Upper lobe of left lung (tissue), 6 donors: ENCODE measurements at regions not wholly inside any gene's neighbourhood (a gene's known extent, or its start where the extent isn't known, plus 50 kb on each side); places are given as distances from the start of the nearest gene placed in this dataset.

ENCODE experiments used
- ATAC-seq, 2 donors: fragments of 200-7000 bp; cut with Tn5 transposase; one replicate each; pipeline ENCODE4 v1.9.1; 2022; ENCODE audit warnings: mild to moderate bottlenecking in 2 of 2, moderate library complexity in 2 of 2; ENCODE audit not compliant: low FRiP score in 2 of 2
- DNase-seq, 2 donors: peaks; one replicate each; pipeline ENCODE4 v3.0.0-alpha.2; 2019 to 2020
- H3K27ac ChIP-seq, 4 donors: fragments of 200-600 bp; sonication (generic); one replicate each; pipeline ENCODE4 v1.5.1; 2016 to 2019
- H3K27me3 ChIP-seq, 4 donors: fragments of 200-600 bp; sonication (generic); one replicate each; pipeline ENCODE4 v1.5.1; 2017 to 2019
- H3K36me3 ChIP-seq, 4 donors: fragments of 200-600 bp; sonication (generic); one replicate each; pipeline ENCODE4 v1.5.1; 2016 to 2019
- H3K4me1 ChIP-seq, 4 donors: fragments of 200-600 bp; sonication (generic); one replicate each; pipeline ENCODE4 v1.5.1; 2018 to 2019
- H3K4me3 ChIP-seq, 4 donors: fragments of 200-600 bp; sonication (generic); one replicate each; pipeline ENCODE4 v1.5.1; 2017 to 2019; ENCODE audit warnings: mild to moderate bottlenecking in 2 of 4, moderate library complexity in 1 of 4
- H3K9me3 ChIP-seq, 4 donors: fragments of 200-600 bp; sonication (generic); one replicate each; pipeline ENCODE4 v1.5.1; 2018 to 2019
- EP300 ChIP-seq, 4 donors: sonication (generic); formaldehyde crosslinking; IDR thresholded peaks; one replicate each; pipeline ENCODE4 v1.5.1; 2017; ENCODE audit warnings: antibody characterized with exemption in 4 of 4, control low read depth in 2 of 4
- POLR2A ChIP-seq, 4 donors: fragments of 450-650 bp; IDR thresholded peaks; one replicate each; pipeline ENCODE4 v1.5.1; 2016 to 2017; ENCODE audit warnings: antibody characterized with exemption in 4 of 4, mild to moderate bottlenecking in 2 of 4
- POLR2AphosphoS5 ChIP-seq, 2 donors: sonication (generic); formaldehyde crosslinking; IDR thresholded peaks; one replicate each; pipeline ENCODE4 v1.5.1; 2017; ENCODE audit warnings: antibody characterized with exemption in 2 of 2
- WGBS, 2 donors: methylation state at CpG; one replicate each; pipeline ENCODE4 v1.1.5; 2017 to 2018; 5-methylcytosine and 5-hydroxymethylcytosine counted together
- TF ChIP-seq, protein P1 (sequence below), 6 experiments: fragments of 450-650 bp in 4 of 6; fragments of 200-600 bp in 2 of 6; sonication (generic) in 2 of 6; IDR thresholded peaks; one replicate each; pipeline ENCODE4 v1.5.1; 2016 to 2019; ENCODE audit warnings: antibody characterized with exemption in 6 of 6
- donor health status: DM: no; HTN: no; CAD: no; lungs with moderate emphysema.
- donor health status: DM: no; HTN: yes; CAD: no; lungs with severe emphysema.

DNA sequence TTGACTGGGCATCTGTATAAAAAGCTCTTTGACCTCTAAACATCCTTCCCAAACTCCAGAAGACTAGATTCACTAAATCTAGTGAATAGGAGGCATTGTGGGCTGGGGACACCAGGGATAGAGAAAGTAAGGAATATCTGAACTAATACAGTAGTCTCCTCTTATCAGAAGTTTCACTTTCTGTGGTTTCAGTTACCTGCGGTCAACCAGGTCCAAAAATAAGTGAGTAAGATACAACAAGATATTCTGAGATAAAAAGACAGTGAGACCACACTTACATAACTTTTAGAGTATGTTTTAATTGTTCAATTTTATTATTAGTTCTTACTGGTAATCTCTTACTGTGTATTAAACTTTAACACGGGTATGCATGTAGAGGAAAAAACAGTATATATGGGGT, 376.5 kb downstream of the HNRNPD start:
- DNase-seq = no peak
- 84 to 94% methylated on average over 2 of the region's 2 CpGs for WGBS, 2 donors
- H3K9me3 ChIP-seq = peaks cover 0 to 7% (median 2%) of the 10 kb centered on the region in 4 donors
- no peaks in the 10 kb centered on the region for H3K4me1 ChIP-seq
- TF ChIP-seq POLR2A (IDR thresholded peaks at IDR 0.05) (no peak), POLR2AphosphoS5 (IDR thresholded peaks at IDR 0.05) (no peak), EP300 (IDR thresholded peaks at IDR 0.05) (no peak)
- TF ChIP-seq, protein P1, sequence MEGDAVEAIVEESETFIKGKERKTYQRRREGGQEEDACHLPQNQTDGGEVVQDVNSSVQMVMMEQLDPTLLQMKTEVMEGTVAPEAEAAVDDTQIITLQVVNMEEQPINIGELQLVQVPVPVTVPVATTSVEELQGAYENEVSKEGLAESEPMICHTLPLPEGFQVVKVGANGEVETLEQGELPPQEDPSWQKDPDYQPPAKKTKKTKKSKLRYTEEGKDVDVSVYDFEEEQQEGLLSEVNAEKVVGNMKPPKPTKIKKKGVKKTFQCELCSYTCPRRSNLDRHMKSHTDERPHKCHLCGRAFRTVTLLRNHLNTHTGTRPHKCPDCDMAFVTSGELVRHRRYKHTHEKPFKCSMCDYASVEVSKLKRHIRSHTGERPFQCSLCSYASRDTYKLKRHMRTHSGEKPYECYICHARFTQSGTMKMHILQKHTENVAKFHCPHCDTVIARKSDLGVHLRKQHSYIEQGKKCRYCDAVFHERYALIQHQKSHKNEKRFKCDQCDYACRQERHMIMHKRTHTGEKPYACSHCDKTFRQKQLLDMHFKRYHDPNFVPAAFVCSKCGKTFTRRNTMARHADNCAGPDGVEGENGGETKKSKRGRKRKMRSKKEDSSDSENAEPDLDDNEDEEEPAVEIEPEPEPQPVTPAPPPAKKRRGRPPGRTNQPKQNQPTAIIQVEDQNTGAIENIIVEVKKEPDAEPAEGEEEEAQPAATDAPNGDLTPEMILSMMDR (IDR thresholded peaks at IDR 0.05) = no peak
- no peak for ATAC-seq
- no peaks in the 10 kb centered on the region for H3K36me3 ChIP-seq
- no peak overlapping the region for H3K27ac ChIP-seq
- no peak overlapping the region for H3K4me3 ChIP-seq
- H3K27me3 ChIP-seq = no peaks in the 10 kb centered on the region

DNA sequence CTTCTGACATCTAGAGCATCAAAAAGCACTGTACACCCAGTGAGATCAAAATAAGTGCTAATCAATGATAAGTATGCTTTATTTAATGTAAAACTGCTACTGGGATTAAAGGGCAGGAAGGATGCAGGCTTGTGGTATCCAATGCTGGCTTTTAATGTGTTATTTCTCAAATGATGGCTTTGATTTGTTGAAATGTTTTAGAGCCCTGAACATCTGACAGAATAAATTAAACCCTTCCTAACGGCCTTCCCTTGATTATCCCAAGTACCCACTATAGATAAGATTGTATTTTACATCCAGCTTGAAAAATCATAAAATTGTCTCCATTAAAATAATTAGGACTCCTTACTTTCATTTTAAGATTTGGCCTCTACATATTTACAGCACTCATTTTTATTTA, 382.9 kb downstream of the HNRNPD start:
- no peak for DNase-seq

DNA sequence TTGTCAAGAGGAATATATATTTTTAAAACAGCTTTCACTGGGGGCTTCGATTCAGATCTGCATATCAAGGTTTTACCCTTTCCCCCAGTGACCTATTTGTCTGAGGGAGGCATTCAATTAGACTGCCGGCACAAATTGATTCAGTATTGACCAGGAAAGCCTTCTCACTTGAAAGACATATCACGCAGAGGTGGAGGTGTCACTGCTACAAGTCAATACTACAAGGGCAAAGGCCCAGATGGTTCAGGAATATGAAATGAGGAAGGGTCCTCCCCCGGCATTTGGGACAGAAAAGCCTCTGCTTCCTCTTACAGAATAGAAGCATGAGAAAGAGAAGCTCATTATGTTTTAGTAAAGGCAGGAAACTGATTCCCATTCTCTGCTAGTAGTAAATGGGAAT, 383.6 kb downstream of the HNRNPD start:
- no peak overlapping the region for H3K4me3 ChIP-seq
- ATAC-seq (no peak), DNase-seq (no peak)
- TF ChIP-seq POLR2AphosphoS5 (IDR thresholded peaks at IDR 0.05) (no peak), POLR2A (IDR thresholded peaks at IDR 0.05) (no peak), EP300 (IDR thresholded peaks at IDR 0.05) (no peak)
- TF ChIP-seq, protein P1 (IDR thresholded peaks at IDR 0.05) = no peak
- no peak overlapping the region for H3K27ac ChIP-seq
- H3K27me3 ChIP-seq = no peaks in the 10 kb centered on the region
- H3K9me3 ChIP-seq = no peaks in the 10 kb centered on the region
- WGBS, 2 donors = 55 to 63% methylated on average over 4 of the region's 4 CpGs
- H3K36me3 ChIP-seq = no peaks in the 10 kb centered on the region
- no peaks in the 10 kb centered on the region for H3K4me1 ChIP-seq

More for the DNA sequence above, 382.9 kb downstream of the HNRNPD start:
- H3K27me3 ChIP-seq = no peaks in the 10 kb centered on the region
- H3K9me3 ChIP-seq = no peaks in the 10 kb centered on the region
- TF ChIP-seq POLR2AphosphoS5 (IDR thresholded peaks at IDR 0.05) (no peak), POLR2A (IDR thresholded peaks at IDR 0.05) (no peak), EP300 (IDR thresholded peaks at IDR 0.05) (no peak)
- TF ChIP-seq, protein P1 (IDR thresholded peaks at IDR 0.05) = no peak
- H3K27ac ChIP-seq = no peak overlapping the region
- H3K36me3 ChIP-seq = no peaks in the 10 kb centered on the region
- no peaks in the 10 kb centered on the region for H3K4me1 ChIP-seq
- ATAC-seq = no peak
- H3K4me3 ChIP-seq = no peak overlapping the region
- WGBS, 2 donors = 46 to 56% methylated on average over 1 of the region's 1 CpG

DNA sequence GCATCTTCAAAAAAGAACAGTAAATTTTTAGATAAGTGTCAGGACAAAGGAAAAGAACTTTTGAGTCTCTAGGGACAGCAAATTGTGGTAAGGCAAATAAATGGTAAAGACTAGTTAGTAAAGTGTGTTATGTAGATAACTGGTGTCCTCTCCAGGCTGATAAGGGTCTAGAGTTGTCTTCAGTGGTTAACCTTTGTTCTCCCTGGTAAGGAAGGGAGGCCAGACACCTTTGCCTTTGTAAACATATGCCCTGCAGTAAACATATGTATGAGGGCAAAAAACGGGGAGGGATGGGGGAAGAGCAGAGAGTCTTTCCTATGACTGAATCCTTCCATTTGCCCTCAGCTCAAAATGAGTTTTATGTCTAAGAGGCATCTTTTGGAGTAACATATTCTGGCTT, 384.6 kb downstream of the HNRNPD start:
- Histone ChIP-seq H3K4me1 (no peaks in the 10 kb centered on the region), H3K4me3 (no peak overlapping the region), H3K9me3 (no peaks in the 10 kb centered on the region), H3K36me3 (no peaks in the 10 kb centered on the region), H3K27ac (no peak overlapping the region), H3K27me3 (no peaks in the 10 kb centered on the region)
- 36 to 42% methylated on average over 1 of the region's 1 CpG for WGBS, 2 donors
- DNase-seq = no peak
- no peak for ATAC-seq
- TF ChIP-seq POLR2A (IDR thresholded peaks at IDR 0.05) = no peak
- TF ChIP-seq, protein P1 (IDR thresholded peaks at IDR 0.05) = no peak
- no peak for TF ChIP-seq EP300 (IDR thresholded peaks at IDR 0.05)
- no peak for TF ChIP-seq POLR2AphosphoS5 (IDR thresholded peaks at IDR 0.05)

DNA sequence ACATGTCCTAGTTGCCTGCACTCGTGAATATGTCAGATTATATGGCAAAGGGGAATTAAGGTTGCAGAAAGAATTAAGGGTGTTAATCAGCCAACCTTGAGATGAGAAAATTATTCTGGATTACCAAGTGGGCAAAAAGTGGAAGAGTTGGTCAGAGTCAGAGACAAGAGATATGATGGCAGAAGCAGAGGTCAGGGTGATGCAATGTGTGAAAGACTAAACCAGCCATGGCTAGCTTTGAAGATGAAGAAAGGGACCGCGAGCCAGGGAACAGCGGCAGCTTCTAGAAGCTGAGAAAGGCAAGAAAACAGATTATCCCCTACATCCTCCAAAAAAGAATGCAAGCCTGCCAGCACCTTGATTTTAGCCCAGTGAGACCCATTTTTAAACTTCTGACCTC, 385.6 kb downstream of the HNRNPD start:
- TF ChIP-seq EP300 (IDR thresholded peaks at IDR 0.05) (no peak), POLR2A (IDR thresholded peaks at IDR 0.05) (no peak), POLR2AphosphoS5 (IDR thresholded peaks at IDR 0.05) (no peak)
- TF ChIP-seq, protein P1 (IDR thresholded peaks at IDR 0.05) = no peak
- no peak for DNase-seq
- no peak overlapping the region for H3K4me3 ChIP-seq
- H3K4me1 ChIP-seq = no peaks in the 10 kb centered on the region
- WGBS, 2 donors = 94% methylated on average over 4 of the region's 4 CpGs
- no peaks in the 10 kb centered on the region for H3K27me3 ChIP-seq
- no peak for ATAC-seq
- H3K36me3 ChIP-seq = no peaks in the 10 kb centered on the region
- H3K27ac ChIP-seq = no peak overlapping the region
- no peaks in the 10 kb centered on the region for H3K9me3 ChIP-seq
